ENCODE measurements at regions not wholly inside any gene's neighbourhood (a gene's known extent, or its start where the extent isn't known, plus 50 kb on each side); places are given as distances from the start of the nearest gene placed in this dataset.

DNA sequence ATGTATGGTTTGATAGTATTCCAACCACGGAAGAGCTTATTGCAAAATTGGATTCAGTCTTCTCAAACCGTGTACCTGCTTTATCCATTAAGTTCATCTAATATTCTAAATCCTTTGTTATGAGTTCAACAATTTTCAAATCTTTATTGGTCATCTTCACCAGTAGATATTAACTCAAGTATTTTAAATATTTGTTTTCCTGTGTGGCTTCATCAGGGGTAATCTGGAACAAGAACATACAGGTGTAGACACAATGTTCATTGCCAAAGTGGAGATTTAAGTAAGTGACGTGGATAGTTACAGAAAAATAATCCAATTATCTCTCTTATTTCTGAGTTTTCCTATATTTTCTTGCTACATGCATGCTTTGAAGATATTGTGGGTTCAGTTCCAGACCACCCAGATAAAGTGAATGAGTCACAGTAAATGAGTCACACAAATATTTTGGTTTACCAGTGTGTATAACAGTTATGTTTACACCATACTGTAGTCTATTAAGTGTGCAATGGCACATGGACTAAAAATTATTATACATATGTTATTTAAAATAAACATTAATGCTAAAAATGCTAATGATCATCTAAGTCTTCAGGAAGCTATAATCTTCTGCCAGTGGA is 429.0 kb upstream of the POT1 start:
- Histone ChIP-seq H3K9me3 (no peaks in the 10 kb centered on the region), H3K4me2 (no peak overlapping the region), H3K27ac (no peak overlapping the region), H3K4me3 (no peak overlapping the region), H3K4me1 (no peaks in the 10 kb centered on the region)
- under 1% methylated on average over 3 of the region's 3 CpGs for WGBS (ENCODE audit: missing lambda C conversion rate)
- TF ChIP-seq, protein P1, sequence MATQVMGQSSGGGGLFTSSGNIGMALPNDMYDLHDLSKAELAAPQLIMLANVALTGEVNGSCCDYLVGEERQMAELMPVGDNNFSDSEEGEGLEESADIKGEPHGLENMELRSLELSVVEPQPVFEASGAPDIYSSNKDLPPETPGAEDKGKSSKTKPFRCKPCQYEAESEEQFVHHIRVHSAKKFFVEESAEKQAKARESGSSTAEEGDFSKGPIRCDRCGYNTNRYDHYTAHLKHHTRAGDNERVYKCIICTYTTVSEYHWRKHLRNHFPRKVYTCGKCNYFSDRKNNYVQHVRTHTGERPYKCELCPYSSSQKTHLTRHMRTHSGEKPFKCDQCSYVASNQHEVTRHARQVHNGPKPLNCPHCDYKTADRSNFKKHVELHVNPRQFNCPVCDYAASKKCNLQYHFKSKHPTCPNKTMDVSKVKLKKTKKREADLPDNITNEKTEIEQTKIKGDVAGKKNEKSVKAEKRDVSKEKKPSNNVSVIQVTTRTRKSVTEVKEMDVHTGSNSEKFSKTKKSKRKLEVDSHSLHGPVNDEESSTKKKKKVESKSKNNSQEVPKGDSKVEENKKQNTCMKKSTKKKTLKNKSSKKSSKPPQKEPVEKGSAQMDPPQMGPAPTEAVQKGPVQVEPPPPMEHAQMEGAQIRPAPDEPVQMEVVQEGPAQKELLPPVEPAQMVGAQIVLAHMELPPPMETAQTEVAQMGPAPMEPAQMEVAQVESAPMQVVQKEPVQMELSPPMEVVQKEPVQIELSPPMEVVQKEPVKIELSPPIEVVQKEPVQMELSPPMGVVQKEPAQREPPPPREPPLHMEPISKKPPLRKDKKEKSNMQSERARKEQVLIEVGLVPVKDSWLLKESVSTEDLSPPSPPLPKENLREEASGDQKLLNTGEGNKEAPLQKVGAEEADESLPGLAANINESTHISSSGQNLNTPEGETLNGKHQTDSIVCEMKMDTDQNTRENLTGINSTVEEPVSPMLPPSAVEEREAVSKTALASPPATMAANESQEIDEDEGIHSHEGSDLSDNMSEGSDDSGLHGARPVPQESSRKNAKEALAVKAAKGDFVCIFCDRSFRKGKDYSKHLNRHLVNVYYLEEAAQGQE (IDR thresholded peaks at IDR 0.05) = no peak
- TF ChIP-seq, protein P2, sequence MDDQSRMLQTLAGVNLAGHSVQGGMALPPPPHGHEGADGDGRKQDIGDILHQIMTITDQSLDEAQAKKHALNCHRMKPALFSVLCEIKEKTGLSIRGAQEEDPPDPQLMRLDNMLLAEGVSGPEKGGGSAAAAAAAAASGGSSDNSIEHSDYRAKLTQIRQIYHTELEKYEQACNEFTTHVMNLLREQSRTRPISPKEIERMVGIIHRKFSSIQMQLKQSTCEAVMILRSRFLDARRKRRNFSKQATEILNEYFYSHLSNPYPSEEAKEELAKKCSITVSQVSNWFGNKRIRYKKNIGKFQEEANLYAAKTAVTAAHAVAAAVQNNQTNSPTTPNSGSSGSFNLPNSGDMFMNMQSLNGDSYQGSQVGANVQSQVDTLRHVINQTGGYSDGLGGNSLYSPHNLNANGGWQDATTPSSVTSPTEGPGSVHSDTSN (IDR thresholded peaks at IDR 0.05) = no peak
- TF ChIP-seq, protein P3, sequence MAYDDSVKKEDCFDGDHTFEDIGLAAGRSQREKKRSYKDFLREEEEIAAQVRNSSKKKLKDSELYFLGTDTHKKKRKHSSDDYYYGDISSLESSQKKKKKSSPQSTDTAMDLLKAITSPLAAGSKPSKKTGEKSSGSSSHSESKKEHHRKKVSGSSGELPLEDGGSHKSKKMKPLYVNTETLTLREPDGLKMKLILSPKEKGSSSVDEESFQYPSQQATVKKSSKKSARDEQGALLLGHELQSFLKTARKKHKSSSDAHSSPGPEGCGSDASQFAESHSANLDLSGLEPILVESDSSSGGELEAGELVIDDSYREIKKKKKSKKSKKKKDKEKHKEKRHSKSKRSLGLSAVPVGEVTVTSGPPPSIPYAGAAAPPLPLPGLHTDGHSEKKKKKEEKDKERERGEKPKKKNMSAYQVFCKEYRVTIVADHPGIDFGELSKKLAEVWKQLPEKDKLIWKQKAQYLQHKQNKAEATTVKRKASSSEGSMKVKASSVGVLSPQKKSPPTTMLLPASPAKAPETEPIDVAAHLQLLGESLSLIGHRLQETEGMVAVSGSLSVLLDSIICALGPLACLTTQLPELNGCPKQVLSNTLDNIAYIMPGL (CRISPR knock-in tag; IDR thresholded peaks at IDR 0.05; ENCODE audit: borderline replicate concordance) = no peak
- no peak for TF ChIP-seq MAZ (IDR thresholded peaks at IDR 0.05; ENCODE audit: borderline replicate concordance, low read depth, low read length)
- no peak for TF ChIP-seq ZSCAN20 (CRISPR knock-in tag; IDR thresholded peaks at IDR 0.05)
- no peak for TF ChIP-seq CEBPB (IDR thresholded peaks at IDR 0.05)
- no peak for TF ChIP-seq MAFK (IDR thresholded peaks at IDR 0.05; ENCODE audit: partially characterized antibody)
- TF ChIP-seq JUN (IDR thresholded peaks at IDR 0.05) = no peak
- TF ChIP-seq RARB (CRISPR knock-in tag; IDR thresholded peaks at IDR 0.05) = no peak
- TF ChIP-seq USF2 (IDR thresholded peaks at IDR 0.05) = no peak
- no peak for TF ChIP-seq JUNB (IDR thresholded peaks at IDR 0.05)
- no peak for TF ChIP-seq NPAS2 (CRISPR knock-in tag; IDR thresholded peaks at IDR 0.05; ENCODE audit: borderline replicate concordance)
- no peak for TF ChIP-seq SMC3 (IDR thresholded peaks at IDR 0.05)
- TF ChIP-seq MAX (IDR thresholded peaks at IDR 0.05) = no peak
- TF ChIP-seq, protein P4, sequence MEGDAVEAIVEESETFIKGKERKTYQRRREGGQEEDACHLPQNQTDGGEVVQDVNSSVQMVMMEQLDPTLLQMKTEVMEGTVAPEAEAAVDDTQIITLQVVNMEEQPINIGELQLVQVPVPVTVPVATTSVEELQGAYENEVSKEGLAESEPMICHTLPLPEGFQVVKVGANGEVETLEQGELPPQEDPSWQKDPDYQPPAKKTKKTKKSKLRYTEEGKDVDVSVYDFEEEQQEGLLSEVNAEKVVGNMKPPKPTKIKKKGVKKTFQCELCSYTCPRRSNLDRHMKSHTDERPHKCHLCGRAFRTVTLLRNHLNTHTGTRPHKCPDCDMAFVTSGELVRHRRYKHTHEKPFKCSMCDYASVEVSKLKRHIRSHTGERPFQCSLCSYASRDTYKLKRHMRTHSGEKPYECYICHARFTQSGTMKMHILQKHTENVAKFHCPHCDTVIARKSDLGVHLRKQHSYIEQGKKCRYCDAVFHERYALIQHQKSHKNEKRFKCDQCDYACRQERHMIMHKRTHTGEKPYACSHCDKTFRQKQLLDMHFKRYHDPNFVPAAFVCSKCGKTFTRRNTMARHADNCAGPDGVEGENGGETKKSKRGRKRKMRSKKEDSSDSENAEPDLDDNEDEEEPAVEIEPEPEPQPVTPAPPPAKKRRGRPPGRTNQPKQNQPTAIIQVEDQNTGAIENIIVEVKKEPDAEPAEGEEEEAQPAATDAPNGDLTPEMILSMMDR (IDR thresholded peaks at IDR 0.05) = no peak
- no peak for TF ChIP-seq CHD2 (IDR thresholded peaks at IDR 0.05; ENCODE audit: low read length, partially characterized antibody)
- TF ChIP-seq EHMT2 (IDR thresholded peaks at IDR 0.05; ENCODE audit: low read depth) = no peak
- no peak for TF ChIP-seq HOXB5 (CRISPR knock-in tag; IDR thresholded peaks at IDR 0.05)
- no peak for TF ChIP-seq RAD21 (conservative IDR thresholded peaks at IDR 0.05 in 1 of 2, IDR thresholded peaks at IDR 0.05 in 1 of 2)
- TF ChIP-seq KDM1A (IDR thresholded peaks at IDR 0.05; ENCODE audit: low read depth) = no peak
- FAIRE-seq (no peak), DNase-seq (ENCODE audit: low read depth in 1 of 2, low spot score in 1 of 2) (no peak), ATAC-seq (no peak)
- ChIA-PET CTCF (no interaction called here), POLR2A (no interaction called here)
